NT2/D1 (cell line): ENCODE measurements at regions not wholly inside any gene's neighbourhood (a gene's known extent, or its start where the extent isn't known, plus 50 kb on each side); places are given as distances from the start of the nearest gene placed in this dataset.
"Not testable (repeated sequence)": the region's sequence is repeated elsewhere in the genome, so short reads cannot be mapped to it uniquely, and the experiment has no call there.

Source experiments
- DNase-seq: peaks from one replicate; pipeline ENCODE4 v3.0.0-alpha.2; 2011; ENCODE audit warnings: low read depth, low spot score
- H3K27me3 ChIP-seq: 2 replicates; pipeline ENCODE4 v1.6.0; 2011; ENCODE audit warnings: mild to moderate bottlenecking; ENCODE audit not compliant: insufficient read length, insufficient read depth
- H3K36me3 ChIP-seq: 2 replicates; pipeline ENCODE4 v1.6.1; 2011; ENCODE audit warnings: mild to moderate bottlenecking, low read length, mixed read lengths; ENCODE audit not compliant: insufficient read depth, insufficient read length
- H3K4me1 ChIP-seq: 2 replicates; pipeline ENCODE4 v1.5.1; 2011; ENCODE audit not compliant: insufficient read depth, insufficient read length
- H3K4me3 ChIP-seq: 2 replicates; pipeline ENCODE4 v1.5.1; 2011; ENCODE audit warnings: low read depth; ENCODE audit not compliant: insufficient read length
- H3K9ac ChIP-seq: 2 replicates; pipeline ENCODE4 v1.6.0; 2011; ENCODE audit warnings: low read depth; ENCODE audit not compliant: insufficient read length
- H3K9me3 ChIP-seq: 2 replicates; pipeline ENCODE4 v1.5.1; 2011; ENCODE audit warnings: mild to moderate bottlenecking, low read length; ENCODE audit not compliant: insufficient read depth
- SUZ12 ChIP-seq: IDR thresholded peaks from 2 replicates; pipeline ENCODE4 v1.6.1; 2011; ENCODE audit not compliant: insufficient read length, insufficient read depth; ENCODE audit errors: extremely low read depth
- YY1 ChIP-seq: IDR thresholded peaks from 2 replicates; pipeline ENCODE4 v1.6.1; 2011; ENCODE audit not compliant: insufficient read length, insufficient read depth
- ZNF274 ChIP-seq: IDR thresholded peaks from 2 replicates; pipeline ENCODE4 v1.6.1; 2011; ENCODE audit warnings: mild to moderate bottlenecking, low read depth, low read length

DNA sequence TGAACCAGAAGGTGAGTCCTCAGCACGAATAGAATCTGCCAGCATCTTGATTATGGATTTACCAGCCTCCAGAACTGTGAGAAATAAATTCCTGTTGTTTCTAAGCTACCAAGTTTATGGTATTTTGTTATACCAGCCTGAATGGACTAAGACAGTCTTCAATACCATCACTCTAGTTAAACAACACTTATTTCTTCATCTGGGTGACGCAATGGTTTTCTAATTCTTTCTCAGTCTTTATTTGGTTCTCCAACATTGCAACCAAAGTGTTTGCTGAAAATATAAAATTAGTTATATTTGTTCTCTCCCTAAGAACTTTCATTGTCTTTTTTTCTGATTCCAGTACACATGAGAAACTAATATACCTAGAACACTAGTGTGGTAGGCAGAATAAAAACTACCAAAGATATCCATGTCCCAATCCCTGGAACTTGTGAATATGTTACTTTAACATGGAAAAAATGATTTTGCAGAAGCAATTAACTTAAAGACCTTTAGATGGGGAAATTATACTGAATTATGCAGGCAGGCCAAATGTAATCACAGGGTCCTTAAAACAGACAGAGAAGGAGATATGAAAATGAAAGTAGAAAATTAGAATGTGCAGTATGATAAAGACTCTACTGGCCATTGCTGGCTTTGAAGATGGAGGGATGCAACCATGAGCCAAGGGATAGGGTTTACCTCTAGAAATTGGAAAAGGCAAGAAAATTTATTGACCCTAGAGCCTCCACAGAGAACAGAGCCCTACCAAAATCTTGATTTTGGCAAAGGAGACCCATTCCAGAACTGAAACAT lies 1115.1 kb downstream of the PLA2G4A start:
- TF ChIP-seq ZNF274 (no peak), SUZ12 (no peak), YY1 (no peak)
- Histone ChIP-seq H3K36me3 (no peaks in the 10 kb centered on the region), H3K4me1 (no peaks in the 10 kb centered on the region), H3K9me3 (no peaks in the 10 kb centered on the region), H3K4me3 (no peak overlapping the region), H3K9ac (no peak overlapping the region), H3K27me3 (no peaks in the 10 kb centered on the region)
- DNase-seq, result no peak

GRCh38 chr1:187946661-187947060 lies 1117.9 kb downstream of the PLA2G4A start:
- not testable (repeated sequence) for H3K9me3 ChIP-seq, H3K9ac ChIP-seq, H3K4me1 ChIP-seq, H3K36me3 ChIP-seq, DNase-seq, H3K4me3 ChIP-seq, H3K27me3 ChIP-seq

GRCh38 chr1:187947359-187947758 lies 1118.6 kb downstream of the PLA2G4A start:
- no peaks in the 10 kb centered on the region for H3K27me3 ChIP-seq
- no peak overlapping the region for H3K4me3 ChIP-seq
- TF ChIP-seq YY1 (no peak), SUZ12 (no peak), ZNF274 (no peak)
- DNase-seq, result no peak
- no peaks in the 10 kb centered on the region for H3K4me1 ChIP-seq
- no peak overlapping the region for H3K9ac ChIP-seq
- H3K36me3 ChIP-seq, result no peaks in the 10 kb centered on the region
- no peaks in the 10 kb centered on the region for H3K9me3 ChIP-seq

GRCh38 chr1:187948170-187948794 lies 1119.5 kb downstream of the PLA2G4A start:
- no peak for DNase-seq
- no peaks in the 10 kb centered on the region for H3K4me1 ChIP-seq
- no peak overlapping the region for H3K4me3 ChIP-seq
- no peak overlapping the region for H3K9ac ChIP-seq
- no peaks in the 10 kb centered on the region for H3K36me3 ChIP-seq
- TF ChIP-seq SUZ12 (no peak), YY1 (no peak), ZNF274 (no peak)
- H3K27me3 ChIP-seq, result no peaks in the 10 kb centered on the region
- H3K9me3 ChIP-seq, result no peaks in the 10 kb centered on the region

DNA sequence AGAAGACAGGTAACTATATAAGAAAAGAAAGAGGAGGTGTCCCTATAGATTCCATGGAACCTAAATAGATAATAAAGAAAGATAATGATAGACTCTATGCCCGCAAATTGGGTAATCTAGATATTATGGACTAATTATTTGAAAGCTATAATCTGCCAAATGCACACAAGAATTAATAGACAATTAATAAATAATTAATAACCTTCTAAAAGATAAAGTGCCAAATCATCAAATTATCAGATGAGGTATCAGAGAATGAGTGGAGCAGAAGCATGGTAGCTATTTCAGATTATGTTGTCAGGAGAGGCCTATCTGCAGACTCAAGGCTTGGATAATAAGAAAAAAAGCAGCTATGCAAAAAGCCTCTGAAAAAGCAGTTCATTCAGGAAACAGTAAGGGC lies 1120.8 kb downstream of the PLA2G4A start:
- Histone ChIP-seq H3K4me1 (no peaks in the 10 kb centered on the region), H3K9me3 (no peaks in the 10 kb centered on the region), H3K36me3 (no peaks in the 10 kb centered on the region), H3K9ac (no peak overlapping the region), H3K27me3 (no peaks in the 10 kb centered on the region), H3K4me3 (no peak overlapping the region)
- TF ChIP-seq YY1 (no peak), SUZ12 (no peak), ZNF274 (no peak)
- no peak for DNase-seq

DNA sequence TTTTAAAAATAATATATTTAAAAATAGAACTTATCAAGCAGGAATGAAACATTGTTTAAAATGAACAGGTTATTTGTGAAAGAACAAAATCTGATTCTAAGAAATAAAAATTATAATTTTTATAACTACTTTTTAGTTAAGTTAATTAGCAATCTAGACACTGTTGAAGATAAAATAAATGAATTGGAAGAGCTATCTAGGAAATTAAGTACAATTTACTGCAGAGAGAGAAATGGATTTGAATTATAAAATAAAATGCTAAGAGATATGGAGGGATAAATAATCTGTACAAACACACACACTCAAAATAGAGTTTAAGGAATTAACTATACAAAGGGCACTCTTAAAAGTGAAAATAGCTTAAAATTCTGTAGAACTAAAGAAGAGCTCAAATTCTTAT lies 1123.1 kb downstream of the PLA2G4A start:
- Histone ChIP-seq H3K9ac (no peak overlapping the region), H3K36me3 (no peaks in the 10 kb centered on the region), H3K27me3 (no peaks in the 10 kb centered on the region), H3K9me3 (no peaks in the 10 kb centered on the region), H3K4me3 (no peak overlapping the region), H3K4me1 (no peaks in the 10 kb centered on the region)
- no peak for TF ChIP-seq ZNF274
- TF ChIP-seq YY1, result no peak
- TF ChIP-seq SUZ12, result no peak
- no peak for DNase-seq

DNA sequence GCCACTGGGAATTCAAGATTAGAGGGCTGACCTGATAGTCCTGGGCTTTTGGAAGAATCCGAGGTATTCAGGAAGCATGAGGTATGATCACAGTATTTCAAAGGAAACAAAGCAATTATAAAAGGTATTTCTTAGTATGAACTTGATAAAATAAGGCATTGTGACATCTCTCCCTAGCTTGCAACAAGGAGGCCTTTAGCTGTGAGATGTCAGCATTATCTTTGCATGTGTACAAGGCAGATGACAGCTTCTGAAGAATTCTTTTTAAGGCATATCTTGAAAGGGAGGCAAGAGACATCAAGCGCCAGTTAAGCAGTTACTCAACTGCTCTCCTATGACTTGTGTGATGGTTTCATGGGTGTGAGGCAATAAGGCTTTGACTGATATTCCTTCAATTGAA lies 1123.7 kb downstream of the PLA2G4A start:
- Histone ChIP-seq H3K27me3 (no peaks in the 10 kb centered on the region), H3K4me1 (no peaks in the 10 kb centered on the region), H3K9ac (no peak overlapping the region), H3K9me3 (no peaks in the 10 kb centered on the region), H3K4me3 (no peak overlapping the region), H3K36me3 (no peaks in the 10 kb centered on the region)
- TF ChIP-seq YY1 (no peak), SUZ12 (no peak), ZNF274 (no peak)
- DNase-seq, result no peak
